Gastrocnemius medialis (tissue), 4 donors: ENCODE measurements at regions not wholly inside any gene's neighbourhood (a gene's known extent, or its start where the extent isn't known, plus 50 kb on each side); places are given as distances from the start of the nearest gene placed in this dataset.

Source experiments
- CTCF ChIP-seq, 5 experiments: fragments of 450-650 bp in 3 of 5; fragments of 200-600 bp in 2 of 5; sonication (generic) in 2 of 5; IDR thresholded peaks in 4 of 5; conservative IDR thresholded peaks in 1 of 5; 1 replicate in 4 of 5; 2 replicates in 1 of 5; pipeline ENCODE4 v1.5.1; 2016 to 2019; ENCODE audit warnings: antibody characterized with exemption in 5 of 5, mild to moderate bottlenecking in 3 of 5, moderate library complexity in 3 of 5
- POLR2A ChIP-seq, 2 donors: fragments of 450-650 bp; IDR thresholded peaks; one replicate each; pipeline ENCODE4 v1.6.1; 2017; ENCODE audit warnings: antibody characterized with exemption in 2 of 2, mild to moderate bottlenecking in 2 of 2, moderate library complexity in 2 of 2

- TF ChIP-seq CTCF (IDR thresholded peaks at IDR 0.05 in 4 of 5, conservative IDR thresholded peaks at IDR 0.05 in 1 of 5) (no peak), POLR2A (IDR thresholded peaks at IDR 0.05) (no peak)
Observed at GRCh38 chr3:139728414-139728813, 50.6 kb upstream of the NMNAT3 start.
